Common myeloid progenitor, CD34-positive (primary cell): ENCODE measurements at regions not wholly inside any gene's neighbourhood (a gene's known extent, or its start where the extent isn't known, plus 50 kb on each side); places are given as distances from the start of the nearest gene placed in this dataset.

Experiments
- CTCF ChIA-PET: fragments of 350-600 bp; sonication (Branson Sonifier 250); formaldehyde crosslinking; loops from one replicate; lab custom pipeline; 2021; ENCODE audit warnings: antibody characterized with exemption; lab: Charles Lee
- POLR2A ChIA-PET: fragments of 350-600 bp; sonication (Branson Sonifier 250); formaldehyde crosslinking; loops from one replicate; lab custom pipeline; 2021; ENCODE audit warnings: antibody characterized with exemption; lab: Charles Lee
- DNase-seq, 3 donors: peaks; one replicate each; pipeline versions ENCODE4 v3.0.0 to v3.0.0-alpha.2; 2013
- H3K27ac ChIP-seq, 2 experiments: 1 replicate in 1 of 2; 2 replicates in 1 of 2; pipeline ENCODE4 v1.7.0; 2013; ENCODE audit warnings: inconsistent platforms in 2 of 2, low read length in 2 of 2, mild to moderate bottlenecking in 2 of 2, low read depth in 1 of 2, moderate library complexity in 1 of 2; ENCODE audit not compliant: severe bottlenecking in 2 of 2, insufficient read depth in 1 of 2, poor library complexity in 1 of 2
- H3K27me3 ChIP-seq, 5 experiments: replicated peaks in 2 of 5; 1 replicate in 3 of 5; 2 replicates in 2 of 5; pipeline versions ENCODE4 v1.6.1 to v1.7.0; 2013; ENCODE audit warnings: low read length in 4 of 5, mild to moderate bottlenecking in 2 of 5, moderate library complexity in 2 of 5, inconsistent platforms in 1 of 5; ENCODE audit not compliant: insufficient read depth in 5 of 5, control insufficient read depth in 4 of 5
- H3K36me3 ChIP-seq, 4 experiments: 1 replicate in 2 of 4; 2 replicates in 2 of 4; pipeline versions ENCODE4 v1.6.1 to v1.7.0; 2013; ENCODE audit warnings: low read length in 3 of 4, control low read depth in 1 of 4, mild to moderate bottlenecking in 1 of 4; ENCODE audit not compliant: control insufficient read depth in 4 of 4, insufficient read depth in 4 of 4
- H3K4me1 ChIP-seq, 4 experiments: 1 replicate in 3 of 4; 2 replicates in 1 of 4; pipeline versions ENCODE4 v1.6.1 to v1.7.1; 2013; ENCODE audit warnings: low read length in 3 of 4, mild to moderate bottlenecking in 3 of 4, control low read depth in 1 of 4, inconsistent platforms in 1 of 4, moderate library complexity in 1 of 4; ENCODE audit not compliant: control insufficient read depth in 4 of 4, insufficient read depth in 4 of 4; ENCODE audit errors: control extremely low read depth in 1 of 4
- H3K4me3 ChIP-seq, 7 experiments: 1 replicate in 4 of 7; 2 replicates in 3 of 7; pipeline versions ENCODE4 v1.5.1 to v1.7.0; 2013; ENCODE audit warnings: mild to moderate bottlenecking in 7 of 7, low read length in 6 of 7, moderate library complexity in 6 of 7, inconsistent platforms in 2 of 7, low read depth in 2 of 7, control low read depth in 1 of 7; ENCODE audit not compliant: insufficient read depth in 4 of 7, control insufficient read depth in 1 of 7; ENCODE audit errors: extremely low read depth in 1 of 7
- H3K9me3 ChIP-seq, 5 experiments: 1 replicate in 4 of 5; 2 replicates in 1 of 5; pipeline versions ENCODE4 v1.6.1 to v1.7.1; 2013; ENCODE audit warnings: low read length in 4 of 5, mild to moderate bottlenecking in 2 of 5, inconsistent platforms in 1 of 5, low read depth in 1 of 5, moderate library complexity in 1 of 5; ENCODE audit not compliant: control insufficient read depth in 4 of 5, insufficient read depth in 2 of 5; ENCODE audit errors: control extremely low read depth in 1 of 5
- WGBS: methylation state at CpG from one replicate; pipeline ENCODE4 v1.1.5; 2013; ENCODE audit not compliant: insufficient coverage; 5-methylcytosine and 5-hydroxymethylcytosine counted together

- POLR2A ChIA-PET, result no interaction called here
- Histone ChIP-seq H3K36me3 (no peaks in the 10 kb centered on the region), H3K27ac (no peak overlapping the region), H3K4me3 (no peak overlapping the region), H3K27me3 (no peaks in the 10 kb centered on the region), H3K4me1 (peaks cover 0 to 4% (median 0%) of the 10 kb centered on the region in 4 experiments), H3K9me3 (no peaks in the 10 kb centered on the region)
- WGBS, result 94% methylated on average over 2 of the region's 5 CpGs
- no peak for DNase-seq
- CTCF ChIA-PET, result no interaction called here
Measured at GRCh38 chr3:25944329-25944728, 154.4 kb downstream of the OXSM start.

- DNase-seq, result no peak
- no peak overlapping the region for H3K27ac ChIP-seq
Measured at GRCh38 chr3:25945366-25945765, 155.5 kb downstream of the OXSM start.

GRCh38 chr3:25945836-25946235 is 155.9 kb downstream of the OXSM start:
- ChIA-PET CTCF (no interaction called here), POLR2A (no interaction called here)
- no peak overlapping the region for H3K4me3 ChIP-seq
- H3K36me3 ChIP-seq, result no peaks in the 10 kb centered on the region
- H3K27me3 ChIP-seq, result no peaks in the 10 kb centered on the region
- 88% methylated on average over 1 of the region's 1 CpG for WGBS
- H3K4me1 ChIP-seq, result peaks cover 0 to 4% (median 0%) of the 10 kb centered on the region in 4 experiments
- no peak for DNase-seq
- H3K9me3 ChIP-seq, result no peaks in the 10 kb centered on the region
- H3K27ac ChIP-seq, result no peak overlapping the region

More at GRCh38 chr3:25945366-25945765, 155.5 kb downstream of the OXSM start:
- no peaks in the 10 kb centered on the region for H3K27me3 ChIP-seq
- peaks cover 0 to 4% (median 0%) of the 10 kb centered on the region in 4 experiments for H3K4me1 ChIP-seq
- H3K36me3 ChIP-seq, result no peaks in the 10 kb centered on the region
- no peaks in the 10 kb centered on the region for H3K9me3 ChIP-seq
- H3K4me3 ChIP-seq, result no peak overlapping the region
- ChIA-PET CTCF (no interaction called here), POLR2A (no interaction called here)

GRCh38 chr3:25952133-25952532 is 162.2 kb downstream of the OXSM start:
- 100% methylated on average over 1 of the region's 2 CpGs for WGBS
- no peak for DNase-seq
- Histone ChIP-seq H3K4me3 (no peak overlapping the region), H3K36me3 (no peaks in the 10 kb centered on the region), H3K27ac (no peak overlapping the region), H3K4me1 (peaks cover 0 to 4% (median 0%) of the 10 kb centered on the region in 4 experiments), H3K27me3 (peaks cover 0 to 2% (median 0%) of the 10 kb centered on the region in 5 experiments), H3K9me3 (no peaks in the 10 kb centered on the region)
- CTCF ChIA-PET, result no interaction called here
- POLR2A ChIA-PET, result no interaction called here

- CTCF ChIA-PET, result no interaction called here
- POLR2A ChIA-PET, result no interaction called here
- no peak for DNase-seq
- no peaks in the 10 kb centered on the region for H3K9me3 ChIP-seq
- H3K27me3 ChIP-seq, result peaks cover 0 to 4% (median 0%) of the 10 kb centered on the region in 5 experiments
- H3K36me3 ChIP-seq, result no peaks in the 10 kb centered on the region
- no peak overlapping the region for H3K4me3 ChIP-seq
- no peaks in the 10 kb centered on the region for H3K4me1 ChIP-seq
- no peak overlapping the region for H3K27ac ChIP-seq
Measured at GRCh38 chr3:25957026-25957425, 167.1 kb downstream of the OXSM start.

- no peaks in the 10 kb centered on the region for H3K4me1 ChIP-seq
- DNase-seq, result no peak
- peaks cover 0 to 3% (median 0%) of the 10 kb centered on the region in 5 experiments for H3K27me3 ChIP-seq
- no peak overlapping the region for H3K4me3 ChIP-seq
- WGBS, result 100% methylated on average over 1 of the region's 1 CpG
- ChIA-PET POLR2A (no interaction called here), CTCF (interaction anchor here (0.5 kb wide), 1 partner anchor 44 kb away, joined by 3 read pairs; no protein-coding TSS in a partner anchor)
- H3K9me3 ChIP-seq, result no peaks in the 10 kb centered on the region
- H3K27ac ChIP-seq, result no peak overlapping the region
- H3K36me3 ChIP-seq, result no peaks in the 10 kb centered on the region
Measured at GRCh38 chr3:25960776-25961175, 170.9 kb downstream of the OXSM start.

- no peak for DNase-seq
- POLR2A ChIA-PET, result no interaction called here
- Histone ChIP-seq H3K9me3 (no peaks in the 10 kb centered on the region), H3K27me3 (peaks cover 0 to 3% (median 0%) of the 10 kb centered on the region in 5 experiments), H3K36me3 (no peaks in the 10 kb centered on the region), H3K27ac (no peak overlapping the region), H3K4me1 (no peaks in the 10 kb centered on the region), H3K4me3 (no peak overlapping the region)
- WGBS, result 100% methylated on average over 3 of the region's 4 CpGs
- CTCF ChIA-PET, result no interaction called here
Measured at GRCh38 chr3:25962255-25962654, 172.4 kb downstream of the OXSM start.
